IMR-90 (cell line): ENCODE measurements at regions not wholly inside any gene's neighbourhood (a gene's known extent, or its start where the extent isn't known, plus 50 kb on each side); places are given as distances from the start of the nearest gene placed in this dataset.

Experiments
- ATAC-seq: fragments of 200-7000 bp; cut with Tn5 transposase; 2 replicates; pipeline ENCODE4 v1.9.1; 2020; ENCODE audit warnings: low read depth, mild to moderate bottlenecking, moderate library complexity
- BruUV-seq: library from RNA; stranded (reverse); fragments of 400-500 nt; replicated peaks from 2 replicates; lab custom pipeline; 2021; lab: Mats Ljungman, UMichigan
- CTCF ChIA-PET: fragments of 300-600 bp; formaldehyde crosslinking; extraction: SDS; loops from one replicate; lab custom pipeline; 2021; ENCODE audit warnings: antibody characterized with exemption; lab: Yijun Ruan, JAX
- POLR2A ChIA-PET: fragments of 300-600 bp; sonication (Branson Sonifier 250); formaldehyde crosslinking; loops from one replicate; lab custom pipeline; 2022; ENCODE audit warnings: antibody characterized with exemption; ENCODE audit not compliant: unreplicated experiment; lab: Charles Lee
- DNase-seq: peaks from one replicate; pipeline ENCODE4 v3.0.0; 2013
- H2AFZ ChIP-seq: replicated peaks from 2 replicates; pipeline ENCODE3; 2013; ENCODE audit warnings: low read length, mild to moderate bottlenecking; ENCODE audit not compliant: poor library complexity
- H2AK5ac ChIP-seq: 2 replicates; pipeline ENCODE4 v1.6.1; 2013; ENCODE audit warnings: low read depth, low read length, inconsistent platforms
- H2AK9ac ChIP-seq: replicated peaks from 2 replicates; pipeline ENCODE3; 2013; ENCODE audit warnings: mild to moderate bottlenecking, low read depth, low read length, moderate library complexity; ENCODE audit not compliant: poor library complexity
- H2BK120ac ChIP-seq: 2 replicates; pipeline ENCODE4 v1.6.1; 2013; ENCODE audit warnings: low read depth, low read length, inconsistent platforms
- H2BK15ac ChIP-seq: 3 replicates; pipeline ENCODE4 v1.6.1; 2013; ENCODE audit warnings: low read depth, low read length, inconsistent platforms
- H2BK20ac ChIP-seq: 2 replicates; pipeline ENCODE4 v1.6.1; 2013; ENCODE audit warnings: low read depth, mild to moderate bottlenecking, inconsistent platforms, low read length, moderate library complexity
- H2BK5ac ChIP-seq: 2 replicates; pipeline ENCODE4 v1.6.1; 2013; ENCODE audit warnings: mild to moderate bottlenecking, low read depth, low read length, inconsistent platforms; ENCODE audit not compliant: poor library complexity, severe bottlenecking
- H3K14ac ChIP-seq: replicated peaks from 2 replicates; pipeline ENCODE4 v1.6.1; 2013; ENCODE audit warnings: low read depth, low read length, inconsistent platforms
- H3K18ac ChIP-seq: 2 replicates; pipeline ENCODE4 v1.6.1; 2013; ENCODE audit warnings: low read depth, low read length, control low read depth
- H3K23ac ChIP-seq: 2 replicates; pipeline ENCODE4 v1.6.1; 2013; ENCODE audit warnings: low read depth, low read length, inconsistent platforms
- H3K27ac ChIP-seq: 2 replicates; pipeline ENCODE4 v1.5.1; 2013; ENCODE audit warnings: mild to moderate bottlenecking, control low read depth, low read length; ENCODE audit not compliant: insufficient read depth
- H3K27me3 ChIP-seq: 2 replicates; pipeline ENCODE4 v1.6.1; 2013; ENCODE audit warnings: low read length; ENCODE audit not compliant: control insufficient read depth, insufficient read depth
- H3K36me3 ChIP-seq: 2 replicates; pipeline ENCODE4 v1.6.1; 2013; ENCODE audit warnings: low read length, mixed read lengths; ENCODE audit not compliant: control insufficient read depth, insufficient read depth
- H3K4ac ChIP-seq: 2 replicates; pipeline ENCODE4 v1.6.1; 2013; ENCODE audit warnings: low read depth, low read length, inconsistent platforms
- H3K4me1 ChIP-seq: 2 replicates; pipeline ENCODE4 v1.6.1; 2013; ENCODE audit warnings: low read length, mixed read lengths; ENCODE audit not compliant: control insufficient read depth, insufficient read depth
- H3K4me2 ChIP-seq: 2 replicates; pipeline ENCODE4 v1.6.1; 2013; ENCODE audit warnings: low read depth, mild to moderate bottlenecking, control low read depth, low read length, moderate library complexity
- H3K4me3 ChIP-seq: 2 replicates; pipeline ENCODE4 v1.5.1; 2013; ENCODE audit warnings: low read depth, mild to moderate bottlenecking, control low read depth, low read length, moderate library complexity; ENCODE audit not compliant: insufficient read depth
- H3K56ac ChIP-seq: 2 replicates; pipeline ENCODE4 v1.6.1; 2013; ENCODE audit warnings: low read length, inconsistent platforms; ENCODE audit not compliant: insufficient read depth; ENCODE audit errors: extremely low read depth
- H3K79me1 ChIP-seq, 2 experiments: 2 replicates each; pipeline ENCODE4 v1.6.1; 2013; ENCODE audit warnings: low read length in 2 of 2, inconsistent platforms in 1 of 2, low read depth in 1 of 2
- H3K9ac ChIP-seq: 2 replicates; pipeline ENCODE4 v1.6.1; 2013; ENCODE audit warnings: low read depth, low read length, control low read depth
- H3K9me1 ChIP-seq: 2 replicates; pipeline ENCODE4 v1.6.1; 2013; ENCODE audit warnings: low read length, inconsistent platforms; ENCODE audit not compliant: insufficient read depth
- H3K9me3 ChIP-seq: 2 replicates; pipeline ENCODE4 v1.6.1; 2013; ENCODE audit warnings: low read length; ENCODE audit not compliant: control insufficient read depth, insufficient read depth
- H4K20me1 ChIP-seq: 2 replicates; pipeline ENCODE4 v1.6.1; 2013; ENCODE audit warnings: low read length, inconsistent platforms; ENCODE audit not compliant: insufficient read depth
- H4K5ac ChIP-seq: 2 replicates; pipeline ENCODE4 v1.6.1; 2013; ENCODE audit warnings: mild to moderate bottlenecking, low read depth, low read length, control low read depth
- H4K8ac ChIP-seq, 2 experiments: 2 replicates each; pipeline ENCODE4 v1.6.1; 2013; ENCODE audit warnings: low read depth in 2 of 2, low read length in 2 of 2, control low read depth in 1 of 2, inconsistent platforms in 1 of 2
- H4K91ac ChIP-seq: 2 replicates; pipeline ENCODE4 v1.6.1; 2013; ENCODE audit warnings: low read depth, low read length, inconsistent platforms; ENCODE audit not compliant: insufficient read depth
- BHLHE40 ChIP-seq: fragments of 150-350 bp; IDR thresholded peaks from 2 replicates; pipeline ENCODE4 v1.6.1; 2016; ENCODE audit warnings: mild to moderate bottlenecking, low read depth, low read length
- CEBPB ChIP-seq: IDR thresholded peaks from 2 replicates; pipeline ENCODE4 v1.6.1; 2012; ENCODE audit warnings: low read depth, low read length, improper control_type of control experiment
- CHD1 ChIP-seq: IDR thresholded peaks from 2 replicates; pipeline ENCODE4 v1.6.1; 2012; ENCODE audit warnings: low read depth, low read length, improper control_type of control experiment
- CTCF ChIP-seq: conservative IDR thresholded peaks from 2 replicates; pipeline ENCODE4 v1.5.1; 2012; ENCODE audit warnings: mild to moderate bottlenecking, low read depth, low read length, improper control_type of control experiment
- FOS ChIP-seq: fragments of 150-350 bp; IDR thresholded peaks from 2 replicates; pipeline ENCODE4 v1.6.1; 2016; ENCODE audit warnings: low read depth, low read length
- MAZ ChIP-seq: IDR thresholded peaks from 2 replicates; pipeline ENCODE4 v1.6.1; 2012; ENCODE audit warnings: low read depth, mild to moderate bottlenecking, low read length, improper control_type of control experiment, moderate library complexity, borderline replicate concordance
- MXI1 ChIP-seq: IDR thresholded peaks from 2 replicates; pipeline ENCODE4 v1.6.1; 2012; ENCODE audit warnings: low read depth, mild to moderate bottlenecking, low read length, moderate library complexity, borderline replicate concordance
- NFE2L2 ChIP-seq: fragments of 150-350 bp; IDR thresholded peaks from 2 replicates; pipeline ENCODE4 v1.6.1; 2016; ENCODE audit warnings: low read depth, mild to moderate bottlenecking, low read length
- POLR2A ChIP-seq: IDR thresholded peaks from 2 replicates; pipeline ENCODE4 v1.6.1; 2012; ENCODE audit warnings: mild to moderate bottlenecking, low read depth, low read length
- RAD21 ChIP-seq: IDR thresholded peaks from 2 replicates; pipeline ENCODE4 v1.6.1; 2012; ENCODE audit warnings: low read length, improper control_type of control experiment
- RFX5 ChIP-seq: IDR thresholded peaks from 2 replicates; pipeline ENCODE4 v1.8.0; 2012; ENCODE audit warnings: low read depth, mild to moderate bottlenecking, low read length, moderate library complexity
- SMC3 ChIP-seq: fragments of 150-350 bp; IDR thresholded peaks from 2 replicates; pipeline ENCODE4 v1.6.1; 2016; ENCODE audit warnings: low read depth, mild to moderate bottlenecking, antibody characterized with exemption, low read length, moderate library complexity
- WGBS, 2 experiments: methylation state at CpG; one replicate each; pipeline versions ENCODE4 v1.1.5 to v1.1.7; 2013; ENCODE audit warnings: missing lambda C conversion rate in 2 of 2; ENCODE audit not compliant: insufficient read length in 1 of 2; ENCODE audit errors: extremely low coverage in 2 of 2; 5-methylcytosine and 5-hydroxymethylcytosine counted together
- dilution Hi-C: fragments of 300-500 bp; cut with HindIII; formaldehyde crosslinking; loops from one replicate; pipeline ENCODE4 v1.14.3; 2018; ENCODE audit warnings: low sequenced_read_pairs; ENCODE audit not compliant: unreplicated experiment
- in situ Hi-C: fragments of 300-500 bp; cut with MboI; formaldehyde crosslinking; loops from 3 replicates; pipeline ENCODE4 v1.14.3; 2019; ENCODE audit warnings: low sequenced_read_pairs, inconsistent platforms, mixed read lengths
- intact Hi-C: fragments of 100-400 bp; cut with micrococcal nuclease; formaldehyde crosslinking; loops from 2 replicates; pipeline ENCODE4 v1.10.0; 2022

- intact Hi-C loops (no loop called here), dilution Hi-C loops (no loop called here), in situ Hi-C loops (no loop called here)
- no peak overlapping the region for H2BK20ac ChIP-seq
- H2AK9ac ChIP-seq, result no peak overlapping the region
- no peaks in the 10 kb centered on the region for H3K4me1 ChIP-seq
- no peak for TF ChIP-seq NFE2L2
- TF ChIP-seq FOS, result no peak
- no peak for TF ChIP-seq MAZ
- TF ChIP-seq CTCF, result no peak
- TF ChIP-seq CHD1, result no peak
- no peak for TF ChIP-seq BHLHE40
- no peak for TF ChIP-seq SMC3
- no peak for TF ChIP-seq POLR2A
- no peak for TF ChIP-seq RFX5
- TF ChIP-seq MXI1, result no peak
- no peak for TF ChIP-seq RAD21
- TF ChIP-seq CEBPB, result no peak
- no peak overlapping the region for H4K5ac ChIP-seq
- H3K18ac ChIP-seq, result no peak overlapping the region
- H2AFZ ChIP-seq, result no peak overlapping the region
- no peak overlapping the region for H2BK15ac ChIP-seq
- H3K27ac ChIP-seq, result no peak overlapping the region
- H3K9me1 ChIP-seq, result no peaks in the 10 kb centered on the region
- H4K20me1 ChIP-seq, result no peaks in the 10 kb centered on the region
- no peak overlapping the region for H3K4me2 ChIP-seq
- no peak overlapping the region for H2BK120ac ChIP-seq
- POLR2A ChIA-PET, result no interaction called here
- no peaks in the 10 kb centered on the region for H3K36me3 ChIP-seq
- H3K9ac ChIP-seq, result no peak overlapping the region
- no peak overlapping the region for H4K8ac ChIP-seq
- no peak overlapping the region for H2AK5ac ChIP-seq
- no peak for DNase-seq
- H3K27me3 ChIP-seq, result peaks cover 38% of the 10 kb centered on the region
- H3K4me3 ChIP-seq, result no peak overlapping the region
- CTCF ChIA-PET, result interaction anchor here (1.1 kb wide), 1 partner anchor 15 kb away, joined by 3 read pairs; no protein-coding TSS in a partner anchor
- no peak overlapping the region for H4K91ac ChIP-seq
- no TSS peak for BruUV-seq
- no peak overlapping the region for H3K23ac ChIP-seq
- no peak overlapping the region for H3K56ac ChIP-seq
- no peaks in the 10 kb centered on the region for H3K9me3 ChIP-seq
- 80% methylated on average over 2 of the region's 2 CpGs; no CpG with 5 or more reads in 1 of the 2 experiments for WGBS, 2 experiments
- no peak overlapping the region for H3K14ac ChIP-seq
- H3K79me1 ChIP-seq, result no peaks in the 10 kb centered on the region
- no peak overlapping the region for H3K4ac ChIP-seq
- H2BK5ac ChIP-seq, result no peak overlapping the region
- ATAC-seq, result no peak
Observed at GRCh38 chr2:71812736-71813135, 334.9 kb downstream of the CYP26B1 start.
